H9 (cell line): ENCODE measurements at regions not wholly inside any gene's neighbourhood (a gene's known extent, or its start where the extent isn't known, plus 50 kb on each side); places are given as distances from the start of the nearest gene placed in this dataset.

Experiments used
- DNase-seq: peaks from one replicate; pipeline ENCODE4 v3.0.0-alpha.2; 2017
- H2AFZ ChIP-seq: one replicate; pipeline ENCODE4 v1.6.1; 2013; ENCODE audit warnings: mild to moderate bottlenecking, low read length, control low read depth, moderate library complexity
- H2AK5ac ChIP-seq: 2 replicates; pipeline ENCODE4 v1.6.1; 2013; ENCODE audit warnings: low read length, control low read depth, mixed read lengths; ENCODE audit not compliant: insufficient read length
- H2BK120ac ChIP-seq: one replicate; pipeline ENCODE4 v1.6.1; 2013; ENCODE audit warnings: low read depth, mild to moderate bottlenecking, low read length, control low read depth, inconsistent platforms; ENCODE audit not compliant: poor library complexity, severe bottlenecking
- H2BK12ac ChIP-seq: 2 replicates; pipeline ENCODE4 v1.6.1; 2013; ENCODE audit warnings: low read length, control low read depth, mixed read lengths, low read depth; ENCODE audit not compliant: insufficient read length
- H2BK15ac ChIP-seq: 2 replicates; pipeline ENCODE4 v1.6.1; 2013; ENCODE audit warnings: low read depth, low read length, control low read depth
- H2BK20ac ChIP-seq: one replicate; pipeline ENCODE4 v1.6.1; 2013; ENCODE audit warnings: low read depth, mild to moderate bottlenecking, low read length, control low read depth, inconsistent platforms; ENCODE audit not compliant: poor library complexity, severe bottlenecking
- H2BK5ac ChIP-seq: 2 replicates; pipeline ENCODE4 v1.6.1; 2013; ENCODE audit warnings: low read length, control low read depth, mixed read lengths; ENCODE audit not compliant: insufficient read length
- H3K14ac ChIP-seq: 2 replicates; pipeline ENCODE4 v1.6.1; 2013; ENCODE audit warnings: low read length, control low read depth; ENCODE audit not compliant: insufficient read depth
- H3K18ac ChIP-seq: 2 replicates; pipeline ENCODE4 v1.6.1; 2013; ENCODE audit warnings: low read depth, mild to moderate bottlenecking, mixed read lengths, low read length, control low read depth; ENCODE audit not compliant: insufficient read length
- H3K23ac ChIP-seq: 2 replicates; pipeline ENCODE4 v1.6.1; 2013; ENCODE audit warnings: low read length, control low read depth, mixed read lengths, low read depth; ENCODE audit not compliant: insufficient read length
- H3K23me2 ChIP-seq: 2 replicates; pipeline ENCODE4 v1.6.1; 2013; ENCODE audit warnings: low read depth, mild to moderate bottlenecking, mixed read lengths, low read length, control low read depth; ENCODE audit not compliant: insufficient read length, poor library complexity, severe bottlenecking
- H3K27ac ChIP-seq: 2 replicates; pipeline ENCODE4 v1.5.1; 2013; ENCODE audit warnings: low read length, control low read depth, mixed read lengths, low read depth; ENCODE audit not compliant: insufficient read length
- H3K27me3 ChIP-seq: 2 replicates; pipeline ENCODE4 v1.6.1; 2013; ENCODE audit warnings: low read length, control low read depth, inconsistent platforms; ENCODE audit not compliant: insufficient read depth
- H3K4ac ChIP-seq: 2 replicates; pipeline ENCODE4 v1.6.1; 2013; ENCODE audit warnings: low read depth, mild to moderate bottlenecking, control low read depth, inconsistent platforms, low read length, moderate library complexity
- H3K4me1 ChIP-seq: 2 replicates; pipeline ENCODE4 v1.6.1; 2013; ENCODE audit warnings: low read length, control low read depth, inconsistent platforms; ENCODE audit not compliant: insufficient read depth
- H3K4me2 ChIP-seq: 2 replicates; pipeline ENCODE4 v1.6.1; 2013; ENCODE audit warnings: low read length, control low read depth, mixed read lengths; ENCODE audit not compliant: insufficient read length, insufficient read depth
- H3K56ac ChIP-seq: 2 replicates; pipeline ENCODE4 v1.6.1; 2013; ENCODE audit warnings: low read depth, mild to moderate bottlenecking, mixed read lengths, low read length, control low read depth; ENCODE audit not compliant: insufficient read length
- H3K79me1 ChIP-seq: 2 replicates; pipeline ENCODE4 v1.6.1; 2013; ENCODE audit warnings: low read depth, mild to moderate bottlenecking, moderate library complexity, low read length, control low read depth, inconsistent platforms; ENCODE audit not compliant: insufficient read depth, poor library complexity, severe bottlenecking
- H3K79me2 ChIP-seq: 2 replicates; pipeline ENCODE4 v1.6.1; 2013; ENCODE audit warnings: low read length, control low read depth, inconsistent platforms; ENCODE audit not compliant: insufficient read depth
- H3K9ac ChIP-seq: 2 replicates; pipeline ENCODE4 v1.6.1; 2013; ENCODE audit warnings: low read length, control low read depth, mixed read lengths; ENCODE audit not compliant: insufficient read length; ENCODE audit errors: extremely low read depth
- H3K9me3 ChIP-seq: one replicate; pipeline ENCODE4 v1.6.1; 2013; ENCODE audit warnings: low read depth, low read length, inconsistent platforms; ENCODE audit not compliant: control insufficient read depth
- H3T11ph ChIP-seq: one replicate; pipeline ENCODE4 v1.6.1; 2013; ENCODE audit warnings: mild to moderate bottlenecking, low read length, control low read depth, inconsistent platforms
- H4K20me1 ChIP-seq: one replicate; pipeline ENCODE4 v1.6.1; 2013; ENCODE audit not compliant: control insufficient read depth, insufficient read length, insufficient read depth
- H4K5ac ChIP-seq: 2 replicates; pipeline ENCODE4 v1.6.1; 2013; ENCODE audit warnings: low read depth, mild to moderate bottlenecking, mixed read lengths, low read length, control low read depth; ENCODE audit not compliant: insufficient read length
- H4K8ac ChIP-seq: replicated peaks from 2 replicates; pipeline ENCODE4 v1.6.1; 2013; ENCODE audit warnings: low read length, control low read depth, mixed read lengths, low read depth; ENCODE audit not compliant: insufficient read length
- H4K91ac ChIP-seq: 2 replicates; pipeline ENCODE4 v1.6.1; 2013; ENCODE audit warnings: low read depth, mild to moderate bottlenecking, moderate library complexity, mixed read lengths, low read length, control low read depth; ENCODE audit not compliant: insufficient read length
- H3K27ac Mint-ChIP-seq, 3 experiments: 2 replicates in 2 of 3; 3 replicates in 1 of 3; pipeline ENCODE4 v1.8.0; 2020 to 2021; ENCODE audit warnings: mixed read lengths in 3 of 3, mild to moderate bottlenecking in 1 of 3, moderate library complexity in 1 of 3
- H3K27me3 Mint-ChIP-seq: 2 replicates; pipeline ENCODE4 v1.8.0; 2021; ENCODE audit warnings: low read depth, mild to moderate bottlenecking, moderate library complexity, mixed read lengths
- H3K36me3 Mint-ChIP-seq, 3 experiments: 2 replicates in 2 of 3; 3 replicates in 1 of 3; pipeline ENCODE4 v1.8.0; 2020 to 2021; ENCODE audit warnings: low read depth in 3 of 3, mixed read lengths in 3 of 3; ENCODE audit not compliant: insufficient read depth in 1 of 3
- H3K4me1 Mint-ChIP-seq, 2 experiments: 2 replicates each; pipeline ENCODE4 v1.8.0; 2020; ENCODE audit warnings: mixed read lengths in 2 of 2
- H3K4me3 Mint-ChIP-seq, 2 experiments: 2 replicates in 1 of 2; 3 replicates in 1 of 2; pipeline ENCODE4 v1.8.0; 2020 to 2021; ENCODE audit warnings: mild to moderate bottlenecking in 2 of 2, mixed read lengths in 2 of 2, moderate library complexity in 1 of 2
- H3K9me3 Mint-ChIP-seq, 2 experiments: 2 replicates in 1 of 2; 3 replicates in 1 of 2; pipeline ENCODE4 v1.8.0; 2020; ENCODE audit warnings: mild to moderate bottlenecking in 2 of 2, mixed read lengths in 2 of 2, moderate library complexity in 1 of 2
- WGBS: extraction: QIAGEN DNeasy Blood & Tissue Kit; methylation state at CpG from one replicate; pipeline ENCODE4 v1.1.7; 2013; ENCODE audit warnings: missing lambda C conversion rate, low lambda C conversion rate, mixed read lengths; ENCODE audit not compliant: insufficient read length; ENCODE audit errors: extremely low coverage; 5-methylcytosine and 5-hydroxymethylcytosine counted together
- TF ChIP-seq, protein P1 (sequence below): fragments of 200-600 bp; sonication (generic); conservative IDR thresholded peaks from 3 replicates; pipeline ENCODE4 v1.8.0; 2021; ENCODE audit warnings: antibody characterized with exemption, mild to moderate bottlenecking

DNA sequence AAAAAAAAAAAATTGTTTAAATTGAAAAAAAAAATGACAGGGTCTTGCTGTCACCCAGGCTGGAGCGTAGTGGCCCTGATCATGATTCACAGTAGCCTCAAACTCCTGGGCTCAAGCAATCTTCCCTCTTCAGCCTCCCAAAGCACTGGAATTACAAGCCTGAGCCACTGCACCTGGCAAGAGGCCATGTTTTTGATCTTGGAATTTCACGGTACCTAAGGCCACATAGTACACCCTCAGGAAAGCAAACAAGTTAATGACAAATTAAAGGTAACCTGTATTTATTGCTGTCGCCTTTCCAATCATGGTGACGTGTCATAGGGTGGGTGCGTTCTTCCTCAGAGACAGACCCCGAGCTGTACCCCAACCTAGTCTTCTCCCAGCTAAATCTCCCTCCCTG is 79.2 kb downstream of the LINC00237 start:
- Histone ChIP-seq H3K23ac (no peak overlapping the region), H3K4me1 (no peaks in the 10 kb centered on the region), H3K18ac (no peak overlapping the region), H3K9me3 (no peaks in the 10 kb centered on the region), H4K91ac (no peak overlapping the region), H3K14ac (no peak overlapping the region), H3K27ac (no peak overlapping the region), H4K8ac (no peak overlapping the region), H2AK5ac (no peak overlapping the region), H2BK20ac (no peak overlapping the region), H2BK120ac (no peak overlapping the region), H3K79me2 (no peaks in the 10 kb centered on the region), H3K79me1 (no peaks in the 10 kb centered on the region), H3K9ac (no peak overlapping the region), H3K27me3 (no peaks in the 10 kb centered on the region), H2BK15ac (no peak overlapping the region), H4K20me1 (no peaks in the 10 kb centered on the region), H3T11ph (no peak overlapping the region), H3K23me2 (no peaks in the 10 kb centered on the region), H2BK5ac (no peak overlapping the region), H2BK12ac (no peak overlapping the region), H3K4me2 (no peak overlapping the region), H2AFZ (no peak overlapping the region), H4K5ac (no peak overlapping the region), H3K56ac (no peak overlapping the region), H3K4ac (no peak overlapping the region)
- H3K27ac Mint-ChIP-seq = no peak overlapping the region
- TF ChIP-seq, protein P1, sequence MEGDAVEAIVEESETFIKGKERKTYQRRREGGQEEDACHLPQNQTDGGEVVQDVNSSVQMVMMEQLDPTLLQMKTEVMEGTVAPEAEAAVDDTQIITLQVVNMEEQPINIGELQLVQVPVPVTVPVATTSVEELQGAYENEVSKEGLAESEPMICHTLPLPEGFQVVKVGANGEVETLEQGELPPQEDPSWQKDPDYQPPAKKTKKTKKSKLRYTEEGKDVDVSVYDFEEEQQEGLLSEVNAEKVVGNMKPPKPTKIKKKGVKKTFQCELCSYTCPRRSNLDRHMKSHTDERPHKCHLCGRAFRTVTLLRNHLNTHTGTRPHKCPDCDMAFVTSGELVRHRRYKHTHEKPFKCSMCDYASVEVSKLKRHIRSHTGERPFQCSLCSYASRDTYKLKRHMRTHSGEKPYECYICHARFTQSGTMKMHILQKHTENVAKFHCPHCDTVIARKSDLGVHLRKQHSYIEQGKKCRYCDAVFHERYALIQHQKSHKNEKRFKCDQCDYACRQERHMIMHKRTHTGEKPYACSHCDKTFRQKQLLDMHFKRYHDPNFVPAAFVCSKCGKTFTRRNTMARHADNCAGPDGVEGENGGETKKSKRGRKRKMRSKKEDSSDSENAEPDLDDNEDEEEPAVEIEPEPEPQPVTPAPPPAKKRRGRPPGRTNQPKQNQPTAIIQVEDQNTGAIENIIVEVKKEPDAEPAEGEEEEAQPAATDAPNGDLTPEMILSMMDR = no peak
- peaks cover 4 to 12% of the 10 kb centered on the region in 2 experiments; a peak in 3 of 4 replicates for H3K4me1 Mint-ChIP-seq
- H3K27me3 Mint-ChIP-seq = peaks cover 2% of the 10 kb centered on the region; the same call in 1 of the 2 replicates
- no peaks in the 10 kb centered on the region; a peak in 1 of 7 replicates for H3K36me3 Mint-ChIP-seq
- WGBS = no CpG with 5 or more reads among the region's 6 CpGs
- H3K4me3 Mint-ChIP-seq = no peak overlapping the region
- no peaks in the 10 kb centered on the region for H3K9me3 Mint-ChIP-seq
- no peak for DNase-seq
